Mesothelial cell of epicardium (in vitro differentiated cells): ENCODE measurements at regions not wholly inside any gene's neighbourhood (a gene's known extent, or its start where the extent isn't known, plus 50 kb on each side); places are given as distances from the start of the nearest gene placed in this dataset.
"Not testable (repeated sequence)": the region's sequence is repeated elsewhere in the genome, so short reads cannot be mapped to it uniquely, and the experiment has no call there.

ENCODE experiments used
- DNase-seq, 2 experiments: peaks; one replicate each; pipeline ENCODE4 v3.0.0; 2021; ENCODE audit warnings: low spot score in 2 of 2; ENCODE audit not compliant: unreplicated experiment in 2 of 2
- H3K27ac Mint-ChIP-seq: 2 replicates; pipeline ENCODE4 v1.8.0; 2021; ENCODE audit warnings: mixed read lengths
- H3K27me3 Mint-ChIP-seq: 2 replicates; pipeline ENCODE4 v1.8.0; 2021; ENCODE audit warnings: low read depth, mixed read lengths
- H3K36me3 Mint-ChIP-seq: 2 replicates; pipeline ENCODE4 v1.8.0; 2021; ENCODE audit warnings: mixed read lengths
- H3K4me1 Mint-ChIP-seq: 2 replicates; pipeline ENCODE4 v1.8.0; 2021; ENCODE audit warnings: mixed read lengths
- H3K4me3 Mint-ChIP-seq: 2 replicates; pipeline ENCODE4 v1.8.0; 2021; ENCODE audit warnings: mild to moderate bottlenecking, moderate library complexity, mixed read lengths
- H3K9me3 Mint-ChIP-seq: 2 replicates; pipeline ENCODE4 v1.8.0; 2021; ENCODE audit warnings: mixed read lengths
- TF ChIP-seq, protein P1 (sequence below): fragments of 200-600 bp; sonication (generic); IDR thresholded peaks from one replicate; pipeline ENCODE4 v1.5.0; 2021; ENCODE audit warnings: antibody characterized with exemption; ENCODE audit not compliant: unreplicated experiment

DNA sequence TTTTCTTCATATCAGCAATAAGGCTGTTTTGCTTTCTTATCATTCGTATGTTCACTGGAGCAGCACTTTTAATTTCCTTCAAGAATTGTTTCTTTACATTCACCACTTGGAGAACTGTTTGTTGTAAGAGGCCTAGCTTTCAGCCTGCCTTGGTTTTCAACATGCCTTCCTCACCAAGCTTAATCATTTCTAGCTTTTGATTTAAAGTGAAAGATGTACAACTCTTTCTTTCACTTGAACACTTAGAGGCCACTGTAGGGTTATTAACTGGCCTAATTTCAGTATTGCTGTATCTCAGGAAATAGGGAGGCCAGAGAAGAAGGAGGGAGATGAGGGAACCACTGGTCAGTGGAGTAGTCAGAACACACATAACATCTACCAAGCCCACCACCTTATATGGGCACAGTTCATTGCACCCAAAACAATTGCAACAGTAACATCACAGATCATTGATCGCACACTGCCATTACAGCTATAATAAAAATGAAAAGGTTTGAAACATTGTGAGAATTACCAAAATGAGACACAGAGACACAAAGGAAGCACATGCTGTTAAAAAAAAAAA is 181.4 kb upstream of the TUBA3C start:
- Mint-ChIP-seq H3K4me3 (no peak overlapping the region), H3K4me1 (no peaks in the 10 kb centered on the region), H3K27me3 (no peaks in the 10 kb centered on the region), H3K27ac (no peak overlapping the region), H3K9me3 (peaks cover 53% of the 10 kb centered on the region), H3K36me3 (peaks cover 2% of the 10 kb centered on the region)
- TF ChIP-seq, protein P1, sequence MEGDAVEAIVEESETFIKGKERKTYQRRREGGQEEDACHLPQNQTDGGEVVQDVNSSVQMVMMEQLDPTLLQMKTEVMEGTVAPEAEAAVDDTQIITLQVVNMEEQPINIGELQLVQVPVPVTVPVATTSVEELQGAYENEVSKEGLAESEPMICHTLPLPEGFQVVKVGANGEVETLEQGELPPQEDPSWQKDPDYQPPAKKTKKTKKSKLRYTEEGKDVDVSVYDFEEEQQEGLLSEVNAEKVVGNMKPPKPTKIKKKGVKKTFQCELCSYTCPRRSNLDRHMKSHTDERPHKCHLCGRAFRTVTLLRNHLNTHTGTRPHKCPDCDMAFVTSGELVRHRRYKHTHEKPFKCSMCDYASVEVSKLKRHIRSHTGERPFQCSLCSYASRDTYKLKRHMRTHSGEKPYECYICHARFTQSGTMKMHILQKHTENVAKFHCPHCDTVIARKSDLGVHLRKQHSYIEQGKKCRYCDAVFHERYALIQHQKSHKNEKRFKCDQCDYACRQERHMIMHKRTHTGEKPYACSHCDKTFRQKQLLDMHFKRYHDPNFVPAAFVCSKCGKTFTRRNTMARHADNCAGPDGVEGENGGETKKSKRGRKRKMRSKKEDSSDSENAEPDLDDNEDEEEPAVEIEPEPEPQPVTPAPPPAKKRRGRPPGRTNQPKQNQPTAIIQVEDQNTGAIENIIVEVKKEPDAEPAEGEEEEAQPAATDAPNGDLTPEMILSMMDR = no peak
- no peak for DNase-seq

DNA sequence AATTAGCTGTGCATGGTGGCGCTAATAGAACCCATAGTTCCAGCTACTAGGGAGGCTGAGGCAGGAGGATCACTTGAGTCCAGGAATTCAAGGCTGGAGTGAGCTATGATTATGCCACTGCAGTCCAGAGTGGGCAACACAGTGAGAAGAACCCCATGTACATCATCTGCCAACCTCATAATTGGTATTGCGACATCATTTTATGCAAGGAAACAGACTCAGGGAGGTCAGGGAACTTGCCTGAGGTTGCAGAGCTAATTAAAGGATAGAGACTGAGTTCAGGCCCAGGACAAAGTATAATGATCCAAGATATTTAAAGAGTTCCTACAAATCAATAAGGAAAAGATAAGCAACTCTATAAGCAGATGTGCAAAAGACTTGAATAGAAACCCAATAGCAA is 178.1 kb upstream of the TUBA3C start:
- peaks cover 54% of the 10 kb centered on the region for H3K9me3 Mint-ChIP-seq
- not testable (repeated sequence) for H3K27me3 Mint-ChIP-seq, DNase-seq, H3K27ac Mint-ChIP-seq, H3K4me3 Mint-ChIP-seq, H3K4me1 Mint-ChIP-seq, H3K36me3 Mint-ChIP-seq

DNA sequence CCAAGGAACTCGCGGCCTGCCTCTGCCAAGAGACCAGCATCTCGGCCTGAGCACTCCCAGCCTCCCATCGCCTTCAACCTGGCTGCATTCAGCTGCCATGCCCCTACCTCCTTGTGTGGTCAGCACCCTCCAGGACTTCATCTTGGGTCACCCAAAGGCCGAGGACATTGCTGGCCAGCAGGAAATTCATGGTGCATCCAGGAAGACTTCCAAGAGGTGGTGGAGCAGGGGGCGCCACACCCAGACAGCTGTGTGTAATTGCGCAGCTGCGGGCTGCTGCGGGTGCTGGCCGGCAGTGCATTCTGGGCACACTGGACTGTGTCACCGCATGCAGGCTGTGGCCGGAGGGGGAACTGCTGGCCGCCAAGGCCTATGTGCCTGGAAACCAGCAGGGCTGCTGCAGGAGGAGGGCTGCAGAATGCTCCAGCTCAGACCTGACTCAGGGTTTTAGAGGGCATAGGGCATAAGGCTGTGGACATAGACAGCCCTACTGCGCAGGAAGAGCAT is 164.3 kb upstream of the TUBA3C start:
- H3K9me3 Mint-ChIP-seq = peaks cover 34% of the 10 kb centered on the region
- TF ChIP-seq, protein P1 = no peak
- H3K27ac Mint-ChIP-seq = no peak overlapping the region
- peaks cover 2% of the 10 kb centered on the region for H3K36me3 Mint-ChIP-seq
- no peaks in the 10 kb centered on the region for H3K27me3 Mint-ChIP-seq
- no peak for DNase-seq
- no peak overlapping the region for H3K4me3 Mint-ChIP-seq
- H3K4me1 Mint-ChIP-seq = no peaks in the 10 kb centered on the region

DNA sequence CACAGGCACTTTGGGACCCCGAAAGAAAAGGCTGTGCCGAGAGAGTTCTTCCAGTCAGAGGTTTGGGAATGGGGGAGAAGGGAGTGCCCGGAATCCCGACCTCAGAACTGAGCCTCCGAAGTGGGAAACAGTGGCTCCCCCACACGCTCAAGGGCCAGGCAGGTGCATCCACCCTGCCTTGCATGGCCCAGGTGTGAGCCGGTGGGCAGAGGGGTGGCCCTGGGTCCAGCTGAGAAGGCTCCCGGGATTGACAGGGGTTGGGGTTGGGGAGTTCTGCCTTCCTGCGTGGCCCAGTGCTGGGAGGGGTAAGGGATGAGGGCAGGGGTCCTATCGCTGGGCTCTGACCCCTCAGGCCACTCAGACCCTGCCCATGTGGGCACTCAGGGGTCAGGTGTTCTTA is 163.5 kb upstream of the TUBA3C start:
- Mint-ChIP-seq H3K4me3 (no peak overlapping the region), H3K4me1 (no peaks in the 10 kb centered on the region), H3K36me3 (peaks cover 2% of the 10 kb centered on the region), H3K9me3 (peaks cover 42% of the 10 kb centered on the region), H3K27me3 (no peaks in the 10 kb centered on the region), H3K27ac (no peak overlapping the region)
- DNase-seq = no peak
- TF ChIP-seq, protein P1 = no peak

DNA sequence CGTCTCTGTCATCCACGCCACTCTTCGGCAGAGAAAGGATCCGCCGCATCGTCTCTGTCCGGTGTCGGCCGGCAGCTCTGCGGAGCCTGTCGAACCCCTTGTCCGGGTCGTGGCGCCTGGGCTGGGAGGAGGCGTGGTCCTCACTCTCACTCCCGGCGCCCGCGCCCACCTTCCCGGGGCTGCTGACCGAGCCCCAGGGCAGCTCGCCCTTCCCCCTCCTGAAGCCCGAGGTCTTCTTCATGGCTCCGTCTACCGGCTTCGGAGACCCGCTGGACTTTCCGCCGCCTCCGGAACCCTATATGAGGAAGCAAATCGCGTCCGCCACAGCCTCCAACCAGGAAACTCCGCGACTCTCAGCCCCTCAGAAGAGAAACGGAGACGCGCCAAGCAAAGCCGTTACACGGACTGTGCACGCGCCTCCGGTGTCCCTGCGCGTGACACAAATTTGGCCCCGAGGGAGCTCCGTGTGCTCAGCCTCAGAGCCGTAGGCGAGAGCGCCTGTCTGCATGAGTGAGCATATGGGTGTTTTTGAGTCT is 163.0 kb upstream of the TUBA3C start:
- not testable (repeated sequence) for H3K36me3 Mint-ChIP-seq

DNA sequence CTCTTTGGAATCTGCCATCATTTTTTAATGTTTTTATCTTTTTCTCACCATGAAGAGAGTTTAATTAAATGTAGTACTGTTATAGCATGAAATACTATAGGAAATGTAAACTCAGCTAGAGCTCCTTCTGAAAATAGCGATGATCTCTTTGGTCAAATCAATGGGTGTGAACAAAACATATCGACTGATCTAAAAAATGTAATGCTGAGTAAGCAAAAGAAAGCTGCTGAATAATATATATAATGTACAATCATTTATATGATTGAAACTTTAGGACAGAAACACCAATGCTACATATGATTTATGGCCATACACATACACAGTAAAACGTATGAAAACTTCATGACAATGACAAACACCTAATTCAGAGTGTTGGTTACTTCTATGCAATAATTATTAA is 150.8 kb upstream of the TUBA3C start:
- H3K9me3 Mint-ChIP-seq = peaks cover 67% of the 10 kb centered on the region
- no peak overlapping the region for H3K4me3 Mint-ChIP-seq
- TF ChIP-seq, protein P1 = no peak
- no peaks in the 10 kb centered on the region for H3K27me3 Mint-ChIP-seq
- DNase-seq = no peak
- H3K27ac Mint-ChIP-seq = no peak overlapping the region
- H3K36me3 Mint-ChIP-seq = no peaks in the 10 kb centered on the region
- no peaks in the 10 kb centered on the region for H3K4me1 Mint-ChIP-seq

More for the DNA sequence above, 163.0 kb upstream of the TUBA3C start:
- H3K9me3 Mint-ChIP-seq = peaks cover 43% of the 10 kb centered on the region
- not testable (repeated sequence) for H3K27me3 Mint-ChIP-seq, H3K27ac Mint-ChIP-seq, H3K4me1 Mint-ChIP-seq, H3K4me3 Mint-ChIP-seq, DNase-seq
